ENCODE measurements at regions not wholly inside any gene's neighbourhood (a gene's known extent, or its start where the extent isn't known, plus 50 kb on each side); places are given as distances from the start of the nearest gene placed in this dataset.

GRCh38 chr1:110282395-110282794, 56.8 kb upstream of the RBM15 start:
- TF ChIP-seq GABPA (IDR thresholded peaks at IDR 0.05; ENCODE audit: low read depth) (no peak), CTCF (IDR thresholded peaks at IDR 0.05; ENCODE audit: insufficient read depth, low read length) (no peak), POLR2AphosphoS5 (IDR thresholded peaks at IDR 0.05; ENCODE audit: low read depth) (no peak), SPI1 (IDR thresholded peaks at IDR 0.05; ENCODE audit: borderline replicate concordance, low read depth) (no peak), REST (IDR thresholded peaks at IDR 0.05; ENCODE audit: insufficient replicate concordance, low read depth) (no peak)
- DNase-seq (ENCODE audit: low read depth in 1 of 2, low spot score in 1 of 2): no peak
- H3K4me3 ChIP-seq (replicated peaks; ENCODE audit: insufficient read depth, low read length): no peak overlapping the region
- H3K27me3 ChIP-seq (ENCODE audit: insufficient read depth, poor library complexity, severe bottlenecking): no peaks in the 10 kb centered on the region
- H3K27ac ChIP-seq (replicated peaks): no peak overlapping the region

- no peak overlapping the region for H3K4me3 ChIP-seq (replicated peaks; ENCODE audit: insufficient read depth, low read length)
- no peaks in the 10 kb centered on the region for H3K27me3 ChIP-seq (ENCODE audit: insufficient read depth, poor library complexity, severe bottlenecking)
- TF ChIP-seq CTCF (IDR thresholded peaks at IDR 0.05; ENCODE audit: insufficient read depth, low read length) (no peak), GABPA (IDR thresholded peaks at IDR 0.05; ENCODE audit: low read depth) (no peak), POLR2AphosphoS5 (IDR thresholded peaks at IDR 0.05; ENCODE audit: low read depth) (no peak), REST (IDR thresholded peaks at IDR 0.05; ENCODE audit: insufficient replicate concordance, low read depth) (no peak)
- no peak for DNase-seq (ENCODE audit: low read depth in 1 of 2, low spot score in 1 of 2)
- H3K27ac ChIP-seq (replicated peaks): no peak overlapping the region
These were observed 55.5 kb upstream of the RBM15 start for GRCh38 chr1:110283677-110284076.

- Histone ChIP-seq H3K4me3 (replicated peaks; ENCODE audit: insufficient read depth, low read length) (no peak overlapping the region), H3K27ac (replicated peaks) (no peak overlapping the region), H3K27me3 (ENCODE audit: insufficient read depth, poor library complexity, severe bottlenecking) (no peaks in the 10 kb centered on the region)
- DNase-seq (ENCODE audit: low read depth in 1 of 2, low spot score in 1 of 2): no peak
- TF ChIP-seq GABPA (IDR thresholded peaks at IDR 0.05; ENCODE audit: low read depth): no peak
These were observed 53.9 kb upstream of the RBM15 start for GRCh38 chr1:110285316-110285715.

GRCh38 chr1:110286564-110286963, 52.6 kb upstream of the RBM15 start:
- no peak overlapping the region for H3K27ac ChIP-seq (replicated peaks)
- no peak for TF ChIP-seq GABPA (IDR thresholded peaks at IDR 0.05; ENCODE audit: low read depth)
- TF ChIP-seq SPI1 (IDR thresholded peaks at IDR 0.05; ENCODE audit: borderline replicate concordance, low read depth): no peak
- no peak for TF ChIP-seq POLR2AphosphoS5 (IDR thresholded peaks at IDR 0.05; ENCODE audit: low read depth)
- no peak for TF ChIP-seq REST (IDR thresholded peaks at IDR 0.05; ENCODE audit: insufficient replicate concordance, low read depth)
- TF ChIP-seq CTCF (IDR thresholded peaks at IDR 0.05; ENCODE audit: insufficient read depth, low read length): no peak
- no peaks in the 10 kb centered on the region for H3K27me3 ChIP-seq (ENCODE audit: insufficient read depth, poor library complexity, severe bottlenecking)
- no peak for DNase-seq (ENCODE audit: low read depth in 1 of 2, low spot score in 1 of 2)
- no peak overlapping the region for H3K4me3 ChIP-seq (replicated peaks; ENCODE audit: insufficient read depth, low read length)
